BE2C (cell line): ENCODE measurements at regions not wholly inside any gene's neighbourhood (a gene's known extent, or its start where the extent isn't known, plus 50 kb on each side); places are given as distances from the start of the nearest gene placed in this dataset.
"Not testable (repeated sequence)": the region's sequence is repeated elsewhere in the genome, so short reads cannot be mapped to it uniquely, and the experiment has no call there.

ENCODE experiments used
- DNase-seq: peaks from one replicate; pipeline ENCODE4 v3.0.0-alpha.2; 2020
- H3K27me3 ChIP-seq: fragments of 250-450 bp; sonication (Bioruptor Pico); 2 replicates; pipeline ENCODE4 v1.5.1; 2020; ENCODE audit warnings: mild to moderate bottlenecking
- H3K36me3 ChIP-seq: fragments of 250-450 bp; sonication (Bioruptor Pico); 2 replicates; pipeline ENCODE4 v1.5.1; 2020; ENCODE audit warnings: mild to moderate bottlenecking
- H3K4me1 ChIP-seq: fragments of 250-450 bp; sonication (Bioruptor Pico); 2 replicates; pipeline ENCODE4 v1.5.1; 2020
- H3K4me3 ChIP-seq: 2 replicates; pipeline ENCODE4 v1.5.1; 2011; ENCODE audit warnings: low read depth, low read length
- H3K9me3 ChIP-seq: fragments of 250-450 bp; sonication (Bioruptor Pico); 2 replicates; pipeline ENCODE4 v1.5.1; 2020
- CTCF ChIP-seq: IDR thresholded peaks from 2 replicates; pipeline ENCODE4 v1.5.1; 2012; ENCODE audit warnings: mild to moderate bottlenecking, low read depth, low read length

- H3K4me3 ChIP-seq: no peak overlapping the region
- H3K9me3 ChIP-seq: peaks cover 4% of the 10 kb centered on the region
- DNase-seq: no peak
- TF ChIP-seq CTCF: no peak
- no peaks in the 10 kb centered on the region for H3K4me1 ChIP-seq
- no peaks in the 10 kb centered on the region for H3K27me3 ChIP-seq
- no peaks in the 10 kb centered on the region for H3K36me3 ChIP-seq
Observed at GRCh38 chr6:169087443-169088041, 166.1 kb downstream of the THBS2 start.

GRCh38 chr6:169086616-169087015 is 167.0 kb downstream of the THBS2 start:
- not testable (repeated sequence) for H3K9me3 ChIP-seq, DNase-seq, H3K4me1 ChIP-seq

GRCh38 chr6:169086020-169086419 is 167.6 kb downstream of the THBS2 start:
- no peak for TF ChIP-seq CTCF
- DNase-seq: no peak
- peaks cover 4% of the 10 kb centered on the region for H3K9me3 ChIP-seq

More at GRCh38 chr6:169086616-169087015, 167.0 kb downstream of the THBS2 start:
- H3K4me3 ChIP-seq, H3K27me3 ChIP-seq, H3K36me3 ChIP-seq: not testable (repeated sequence)

GRCh38 chr6:169085466-169085865 is 168.2 kb downstream of the THBS2 start:
- Histone ChIP-seq H3K36me3 (no peaks in the 10 kb centered on the region), H3K4me1 (no peaks in the 10 kb centered on the region), H3K9me3 (peaks cover under 1% of the 10 kb centered on the region; the same call in 1 of the 2 replicates), H3K27me3 (no peaks in the 10 kb centered on the region), H3K4me3 (no peak overlapping the region)
- no peak for DNase-seq
- no peak for TF ChIP-seq CTCF

More at GRCh38 chr6:169086020-169086419, 167.6 kb downstream of the THBS2 start:
- Histone ChIP-seq H3K36me3 (no peaks in the 10 kb centered on the region), H3K27me3 (no peaks in the 10 kb centered on the region), H3K4me3 (no peak overlapping the region), H3K4me1 (no peaks in the 10 kb centered on the region)

GRCh38 chr6:169084557-169084956 is 169.1 kb downstream of the THBS2 start:
- not testable (repeated sequence) for H3K36me3 ChIP-seq, H3K9me3 ChIP-seq, H3K27me3 ChIP-seq, H3K4me1 ChIP-seq, DNase-seq, H3K4me3 ChIP-seq

GRCh38 chr6:169084067-169084466 is 169.6 kb downstream of the THBS2 start:
- Histone ChIP-seq H3K36me3 (no peaks in the 10 kb centered on the region), H3K9me3 (no peaks in the 10 kb centered on the region), H3K4me1 (no peaks in the 10 kb centered on the region), H3K4me3 (no peak overlapping the region), H3K27me3 (no peaks in the 10 kb centered on the region)
- DNase-seq: no peak
- TF ChIP-seq CTCF: no peak

- DNase-seq: no peak
- Histone ChIP-seq H3K27me3 (no peaks in the 10 kb centered on the region), H3K4me3 (no peak overlapping the region), H3K4me1 (no peaks in the 10 kb centered on the region), H3K36me3 (no peaks in the 10 kb centered on the region), H3K9me3 (no peaks in the 10 kb centered on the region)
- no peak for TF ChIP-seq CTCF
Observed at GRCh38 chr6:169083508-169083874, 170.2 kb downstream of the THBS2 start.
